GM23248 (cell line): ENCODE measurements at regions not wholly inside any gene's neighbourhood (a gene's known extent, or its start where the extent isn't known, plus 50 kb on each side); places are given as distances from the start of the nearest gene placed in this dataset.
A peak's percentile ranks its signal among the peaks of the same experiment; 100 is the strongest.
"Not testable (repeated sequence)": the region's sequence is repeated elsewhere in the genome, so short reads cannot be mapped to it uniquely, and the experiment has no call there.

Source experiments
- DNase-seq: peaks from one replicate; pipeline ENCODE4 v3.0.0-alpha.2; 2015
- H2AFZ ChIP-seq: fragments of 200-600 bp; sonication (generic); 2 replicates; pipeline ENCODE4 v1.6.1; 2016; ENCODE audit warnings: antibody characterized with exemption
- H3F3A ChIP-seq: fragments of 200-600 bp; sonication (generic); 2 replicates; pipeline ENCODE4 v1.6.1; 2016; ENCODE audit warnings: mild to moderate bottlenecking, antibody characterized with exemption, mixed run types; ENCODE audit not compliant: insufficient read depth
- H3K27ac ChIP-seq: fragments of 200-600 bp; sonication (generic); 2 replicates; pipeline ENCODE4 v1.5.1; 2016; ENCODE audit warnings: mild to moderate bottlenecking
- H3K27me3 ChIP-seq: fragments of 200-600 bp; sonication (generic); replicated peaks from 2 replicates; pipeline ENCODE4 v1.6.1; 2016; ENCODE audit warnings: mild to moderate bottlenecking; ENCODE audit not compliant: insufficient read depth
- H3K36me3 ChIP-seq: fragments of 200-600 bp; sonication (generic); 2 replicates; pipeline ENCODE4 v1.6.1; 2016; ENCODE audit warnings: low read depth, mild to moderate bottlenecking
- H3K4me1 ChIP-seq: fragments of 200-600 bp; sonication (generic); 2 replicates; pipeline ENCODE4 v1.6.1; 2016; ENCODE audit warnings: mild to moderate bottlenecking; ENCODE audit not compliant: insufficient read depth
- H3K4me2 ChIP-seq: fragments of 200-600 bp; sonication (generic); one replicate; pipeline ENCODE4 v1.6.1; 2016; ENCODE audit warnings: mild to moderate bottlenecking; ENCODE audit not compliant: unreplicated experiment
- H3K4me3 ChIP-seq: fragments of 200-600 bp; sonication (generic); 2 replicates; pipeline ENCODE4 v1.5.1; 2016; ENCODE audit warnings: mild to moderate bottlenecking
- H3K79me2 ChIP-seq: fragments of 200-600 bp; sonication (generic); 2 replicates; pipeline ENCODE4 v1.6.1; 2016; ENCODE audit warnings: mild to moderate bottlenecking; ENCODE audit not compliant: insufficient read depth
- H3K9ac ChIP-seq: fragments of 200-600 bp; sonication (generic); 2 replicates; pipeline ENCODE4 v1.6.1; 2016; ENCODE audit warnings: mild to moderate bottlenecking
- H3K9me2 ChIP-seq: fragments of 200-600 bp; sonication (generic); 2 replicates; pipeline ENCODE4 v1.6.1; 2016; ENCODE audit warnings: mixed run types, mild to moderate bottlenecking, moderate library complexity; ENCODE audit not compliant: insufficient read depth
- H3K9me3 ChIP-seq: fragments of 200-600 bp; sonication (generic); one replicate; pipeline ENCODE4 v1.6.1; 2017; ENCODE audit warnings: low read depth
- H4K20me1 ChIP-seq: fragments of 200-600 bp; sonication (generic); 2 replicates; pipeline ENCODE4 v1.6.0; 2016; ENCODE audit not compliant: insufficient read depth
- EZH2 ChIP-seq: fragments of 200-600 bp; sonication (generic); IDR thresholded peaks from 2 replicates; pipeline ENCODE4 v1.6.1; 2018; ENCODE audit warnings: antibody characterized with exemption, mild to moderate bottlenecking; ENCODE audit not compliant: insufficient read depth, poor library complexity, severe bottlenecking
- EZH2phosphoT487 ChIP-seq: fragments of 200-600 bp; sonication (generic); IDR thresholded peaks from 2 replicates; pipeline ENCODE4 v1.6.1; 2018; ENCODE audit warnings: antibody characterized with exemption, moderate library complexity, mild to moderate bottlenecking, low read depth; ENCODE audit not compliant: insufficient read depth
- WGBS, 2 experiments: methylation state at CpG; one replicate each; pipeline ENCODE4 v1.1.6; 2015 to 2017; ENCODE audit warnings: low lambda C conversion rate in 2 of 2, low coverage in 1 of 2; ENCODE audit errors: missing lambda C conversion rate in 2 of 2; 5-methylcytosine and 5-hydroxymethylcytosine counted together
- in situ Hi-C: fragments of 300-500 bp; cut with MboI; formaldehyde crosslinking; loops from 2 replicates; pipeline ENCODE4 v1.15.0; 2020

DNA sequence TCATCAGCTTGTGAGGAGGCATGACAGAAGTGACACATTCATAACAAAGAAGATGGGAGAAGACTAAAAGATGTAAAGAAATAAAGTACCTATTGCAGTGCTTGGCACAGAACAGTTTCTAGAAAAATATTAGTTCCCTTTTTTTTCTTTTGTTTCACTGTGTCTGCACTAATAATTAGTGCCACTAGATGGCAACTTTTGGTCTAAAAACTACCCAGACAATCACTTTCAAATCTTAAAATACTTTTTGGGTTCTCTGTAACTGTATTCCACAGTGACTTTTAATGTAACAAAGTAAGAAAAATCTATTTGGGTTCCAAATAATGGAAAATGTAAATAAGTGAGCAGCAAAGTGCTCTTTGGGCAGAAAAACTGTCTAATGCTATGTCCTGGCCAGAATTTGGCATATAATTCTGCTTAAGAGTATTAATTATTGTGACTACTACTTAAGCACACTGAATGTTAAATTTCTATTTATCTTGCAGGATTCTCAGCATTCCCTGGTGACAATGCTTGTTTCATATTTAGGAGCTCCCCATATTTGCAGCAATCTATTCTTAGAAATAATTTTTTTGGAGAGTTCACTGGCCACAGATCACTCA lies 134.8 kb upstream of the KIF5B start:
- TF ChIP-seq EZH2phosphoT487 (no peak), EZH2 (no peak)

DNA sequence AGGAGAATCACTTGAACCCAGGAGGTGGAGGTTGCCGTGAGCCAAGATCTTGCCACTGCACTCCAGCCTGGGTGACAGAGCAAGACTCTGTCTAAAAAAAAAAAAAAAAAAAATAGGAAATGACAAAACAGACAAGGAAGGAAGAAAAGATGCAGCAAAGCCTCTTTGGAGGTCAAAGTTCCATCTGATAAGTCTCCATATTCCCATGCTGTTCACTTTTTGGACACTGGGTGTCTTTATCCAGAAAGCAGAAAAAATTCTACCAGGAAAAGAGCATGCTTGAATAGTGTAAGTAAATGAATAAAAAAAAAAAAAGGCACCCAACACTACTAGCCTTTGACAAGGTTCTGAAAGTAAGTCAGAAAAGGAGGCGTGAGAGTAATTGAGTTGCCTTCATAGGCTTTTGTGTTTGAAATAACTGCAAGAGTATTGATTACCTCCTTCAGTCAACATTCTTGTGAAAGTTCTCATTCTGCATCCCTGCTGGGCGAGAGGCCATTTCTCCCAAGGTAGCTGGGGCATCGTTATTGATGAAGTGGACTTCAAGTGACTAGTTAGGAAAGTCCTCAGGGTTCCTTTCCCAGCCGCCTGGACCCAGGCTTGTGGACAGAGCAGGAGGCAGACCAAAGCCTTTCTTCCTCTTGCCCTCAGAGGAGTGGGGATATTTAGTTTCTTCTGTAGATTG lies 133.3 kb upstream of the KIF5B start:
- WGBS, 2 experiments, result 93 to 94% methylated on average over 5 of the region's 5 CpGs
- no peaks in the 10 kb centered on the region for H3F3A ChIP-seq
- H4K20me1 ChIP-seq, result no peaks in the 10 kb centered on the region
- H3K79me2 ChIP-seq, result no peaks in the 10 kb centered on the region
- H3K4me2 ChIP-seq, result no peak overlapping the region
- no peaks in the 10 kb centered on the region for H3K9me3 ChIP-seq
- no peaks in the 10 kb centered on the region for H3K4me1 ChIP-seq
- no peak overlapping the region for H3K27ac ChIP-seq
- H2AFZ ChIP-seq, result no peak overlapping the region
- H3K9me2 ChIP-seq, result no peaks in the 10 kb centered on the region
- H3K27me3 ChIP-seq, result no peaks in the 10 kb centered on the region
- in situ Hi-C loops, result no loop called here
- H3K4me3 ChIP-seq, result no peak overlapping the region
- no peaks in the 10 kb centered on the region for H3K36me3 ChIP-seq
- TF ChIP-seq EZH2phosphoT487, result no peak
- TF ChIP-seq EZH2, result no peak
- peak; percentile 36 for DNase-seq
- H3K9ac ChIP-seq, result no peak overlapping the region

More for the DNA sequence above, 134.8 kb upstream of the KIF5B start:
- Histone ChIP-seq H3F3A (no peaks in the 10 kb centered on the region), H3K79me2 (no peaks in the 10 kb centered on the region), H4K20me1 (no peaks in the 10 kb centered on the region), H3K4me1 (no peaks in the 10 kb centered on the region), H3K9ac (no peak overlapping the region), H3K9me3 (no peaks in the 10 kb centered on the region), H3K9me2 (no peaks in the 10 kb centered on the region), H3K27ac (no peak overlapping the region), H3K4me3 (no peak overlapping the region), H3K27me3 (no peaks in the 10 kb centered on the region), H3K36me3 (no peaks in the 10 kb centered on the region), H3K4me2 (no peak overlapping the region), H2AFZ (no peak overlapping the region)
- in situ Hi-C loops, result no loop called here
- DNase-seq, result peak; percentile 54

DNA sequence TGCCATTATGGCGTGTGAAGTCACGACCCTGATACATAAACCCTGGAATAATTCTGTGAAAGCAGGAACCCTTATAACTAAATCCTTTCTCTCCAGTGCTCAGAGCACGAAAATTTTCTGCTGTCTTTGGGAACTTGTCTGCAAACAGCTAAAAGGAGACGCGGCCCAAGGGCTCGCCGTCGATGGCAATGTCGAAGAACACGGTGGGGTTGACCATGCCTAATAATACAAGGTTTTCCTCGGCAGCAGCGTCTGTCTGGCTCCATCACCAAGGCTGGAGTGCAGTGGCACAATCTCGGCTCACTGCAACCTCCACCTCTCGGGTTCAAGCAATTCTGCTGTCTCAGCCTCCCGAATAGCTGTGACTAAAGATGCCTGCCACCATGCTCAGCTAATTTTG lies 132.4 kb upstream of the KIF5B start:
- H3K27ac ChIP-seq, DNase-seq, H3K4me3 ChIP-seq, H3K79me2 ChIP-seq, H3K9ac ChIP-seq, H3K4me2 ChIP-seq, in situ Hi-C loops, H3K36me3 ChIP-seq, H3K4me1 ChIP-seq, H3K9me3 ChIP-seq, H4K20me1 ChIP-seq, H2AFZ ChIP-seq, H3F3A ChIP-seq, H3K9me2 ChIP-seq, H3K27me3 ChIP-seq: not testable (repeated sequence)
- 84 to 85% methylated on average over 15 of the region's 15 CpGs for WGBS, 2 experiments

DNA sequence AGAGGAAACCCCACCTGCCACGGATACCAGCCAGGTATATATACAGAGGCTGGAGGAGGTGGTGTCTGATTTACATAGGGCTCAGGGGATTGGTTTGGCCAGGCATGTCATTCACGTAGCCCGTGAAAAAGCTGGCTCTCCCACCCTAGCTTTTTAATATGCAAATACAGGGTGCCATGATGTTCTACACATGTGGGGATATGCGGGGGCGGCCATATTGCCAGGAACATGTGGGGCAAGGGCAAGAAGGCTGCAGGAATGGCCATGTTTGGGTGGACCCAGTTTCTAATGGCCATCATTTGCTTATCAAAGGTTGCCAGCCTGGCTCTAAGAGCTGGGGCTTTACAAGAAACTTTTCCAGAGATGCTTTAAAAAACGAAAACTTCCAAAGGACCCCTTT lies 131.5 kb upstream of the KIF5B start:
- WGBS, 2 experiments, result 68% methylated on average over 6 of the region's 6 CpGs
- TF ChIP-seq EZH2 (no peak), EZH2phosphoT487 (no peak)
- in situ Hi-C loops, result no loop called here

DNA sequence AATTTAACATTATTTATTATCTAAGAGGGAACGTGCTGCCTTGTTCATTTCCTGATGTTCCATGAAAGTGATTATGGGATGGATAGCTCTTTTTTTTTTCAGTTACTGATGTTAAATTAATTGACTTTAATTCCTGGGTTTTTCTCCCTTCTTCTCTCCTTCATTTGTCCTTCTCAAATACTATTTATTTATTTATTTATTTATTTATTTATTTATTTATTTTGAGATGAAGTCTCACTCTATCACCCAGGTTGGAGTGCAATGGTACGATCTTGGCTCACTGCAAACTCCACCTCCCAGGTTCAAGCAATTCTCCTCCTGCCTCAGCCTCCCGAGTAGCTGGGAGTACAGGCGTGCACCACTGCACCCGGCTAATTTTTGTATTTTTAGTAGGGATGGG lies 127.4 kb upstream of the KIF5B start:
- H3K27ac ChIP-seq, DNase-seq, H4K20me1 ChIP-seq, H3K4me1 ChIP-seq, H3K9me3 ChIP-seq, H3K79me2 ChIP-seq, H3K4me2 ChIP-seq, H3K9ac ChIP-seq, H3K9me2 ChIP-seq, H3K36me3 ChIP-seq, H2AFZ ChIP-seq, H3F3A ChIP-seq, in situ Hi-C loops, H3K27me3 ChIP-seq, H3K4me3 ChIP-seq: not testable (repeated sequence)
- WGBS, 2 experiments, result 58 to 63% methylated on average over 5 of the region's 5 CpGs

More for the DNA sequence above, 131.5 kb upstream of the KIF5B start:
- no peaks in the 10 kb centered on the region for H3K36me3 ChIP-seq
- no peaks in the 10 kb centered on the region for H3K4me1 ChIP-seq
- H3K27ac ChIP-seq, result no peak overlapping the region
- H4K20me1 ChIP-seq, result no peaks in the 10 kb centered on the region
- H3K9ac ChIP-seq, result no peak overlapping the region
- H3K9me2 ChIP-seq, result no peaks in the 10 kb centered on the region
- H3K79me2 ChIP-seq, result no peaks in the 10 kb centered on the region
- H3K9me3 ChIP-seq, result no peaks in the 10 kb centered on the region
- no peaks in the 10 kb centered on the region for H3K27me3 ChIP-seq
- no peak overlapping the region for H2AFZ ChIP-seq
- no peak overlapping the region for H3K4me2 ChIP-seq
- no peak for DNase-seq
- H3F3A ChIP-seq, result no peaks in the 10 kb centered on the region
- H3K4me3 ChIP-seq, result no peak overlapping the region
